HCT116 (cell line): ENCODE measurements at regions not wholly inside any gene's neighbourhood (a gene's known extent, or its start where the extent isn't known, plus 50 kb on each side); places are given as distances from the start of the nearest gene placed in this dataset.

ENCODE experiments used
- ATAC-seq: fragments of 200-7000 bp; cut with Tn5 transposase; 2 replicates; pipeline ENCODE4 v1.9.1; 2020; ENCODE audit warnings: mild to moderate bottlenecking, moderate library complexity
- BruUV-seq: library from RNA; stranded (reverse); fragments of 400-500 nt; replicated peaks from 2 replicates; lab custom pipeline; 2021; lab: Mats Ljungman, UMichigan
- CTCF ChIA-PET: fragments of 300-600 bp; sonication (Branson Sonifier 250); formaldehyde crosslinking; loops from one replicate; lab custom pipeline; 2021; ENCODE audit warnings: antibody characterized with exemption; lab: Charles Lee
- POLR2A ChIA-PET: fragments of 300-600, 350-600 bp; sonication (Branson Sonifier 250); formaldehyde crosslinking; loops from one replicate; lab custom pipeline; 2021; ENCODE audit warnings: antibody characterized with exemption; lab: Charles Lee
- RAD21 ChIA-PET, 2 experiments: fragments of 300-600 bp; sonication (Branson Sonifier 250); formaldehyde crosslinking; loops; one replicate each; lab custom pipeline; 2023; ENCODE audit warnings: low total read pairs in 2 of 2; ENCODE audit not compliant: uncharacterized antibody in 2 of 2, unreplicated experiment in 2 of 2, low non-redundant PET in 1 of 2; lab: Charles Lee
- DNase-seq: peaks from one replicate; pipeline ENCODE4 v3.0.0-alpha.2; 2010; ENCODE audit warnings: low read depth, low spot score
- H2AFZ ChIP-seq: fragments of 200-600 bp; shearing (Covaris generic), sonication (generic); 2 replicates; pipeline ENCODE4 v1.6.1; 2017; ENCODE audit warnings: low read depth, mixed run types, mixed read lengths, antibody characterized with exemption, low read length; ENCODE audit not compliant: poor library complexity, severe bottlenecking
- H3K27ac ChIP-seq: 2 replicates; pipeline ENCODE4 v1.5.1; 2012; ENCODE audit warnings: low read depth, low read length
- H3K27me3 ChIP-seq: fragments of 200-600 bp; sonication (generic); 2 replicates; pipeline ENCODE4 v1.6.1; 2016; ENCODE audit warnings: mixed run types, low read length, mixed read lengths; ENCODE audit not compliant: insufficient read depth
- H3K36me3 ChIP-seq, 2 experiments: fragments of 200-500 bp in 1 of 2; fragments of 200-600 bp in 1 of 2; sonication (Bioruptor generic) in 1 of 2; sonication (generic) in 1 of 2; 2 replicates each; pipeline versions ENCODE4 v1.5.1 to v1.6.1; 2014 to 2016; ENCODE audit warnings: low read length in 2 of 2, inconsistent platforms in 1 of 2, mixed read lengths in 1 of 2, mixed run types in 1 of 2; ENCODE audit not compliant: insufficient read depth in 2 of 2, control insufficient read depth in 1 of 2
- H3K4me1 ChIP-seq, 2 experiments: fragments of 200-600 bp in 1 of 2; sonication (generic) in 1 of 2; 2 replicates each; pipeline versions ENCODE4 v1.5.1 to v1.6.1; 2012 to 2017; ENCODE audit warnings: low read length in 2 of 2, inconsistent platforms in 1 of 2, mild to moderate bottlenecking in 1 of 2, mixed read lengths in 1 of 2, mixed run types in 1 of 2, moderate library complexity in 1 of 2; ENCODE audit not compliant: insufficient read depth in 2 of 2, control insufficient read depth in 1 of 2
- H3K4me2 ChIP-seq: fragments of 200-600 bp; sonication (generic); 2 replicates; pipeline ENCODE4 v1.6.1; 2017; ENCODE audit warnings: mixed run types, low read length, mixed read lengths
- H3K4me3 ChIP-seq, 2 experiments: fragments of 200-600 bp in 1 of 2; sonication (generic) in 1 of 2; replicated peaks in 1 of 2; 2 replicates each; pipeline ENCODE4 v1.5.1; 2011 to 2016; ENCODE audit warnings: low read length in 2 of 2, control low read depth in 1 of 2, low read depth in 1 of 2, mild to moderate bottlenecking in 1 of 2, mixed read lengths in 1 of 2, mixed run types in 1 of 2
- H3K79me2 ChIP-seq: fragments of 200-600 bp; sonication (generic); 2 replicates; pipeline ENCODE4 v1.6.1; 2017; ENCODE audit warnings: mild to moderate bottlenecking, mixed run types, low read length, moderate library complexity, mixed read lengths; ENCODE audit not compliant: insufficient read depth
- H3K9ac ChIP-seq: fragments of 200-600 bp; sonication (generic); 2 replicates; pipeline ENCODE4 v1.6.1; 2016; ENCODE audit warnings: low read length, mixed read lengths
- H3K9me2 ChIP-seq: fragments of 200-600 bp; sonication (generic), shearing (Covaris generic); 2 replicates; pipeline ENCODE4 v1.6.1; 2017; ENCODE audit warnings: mixed run types, mild to moderate bottlenecking, moderate library complexity; ENCODE audit not compliant: insufficient read depth
- H3K9me3 ChIP-seq, 2 experiments: fragments of 200-500 bp in 1 of 2; fragments of 200-600 bp in 1 of 2; sonication (Bioruptor generic) in 1 of 2; sonication (generic) in 1 of 2; 2 replicates each; pipeline ENCODE4 v1.6.1; 2014 to 2017; ENCODE audit warnings: low read length in 2 of 2, mixed read lengths in 2 of 2, inconsistent platforms in 1 of 2, low read depth in 1 of 2, mild to moderate bottlenecking in 1 of 2, mixed run types in 1 of 2, moderate library complexity in 1 of 2; ENCODE audit not compliant: control insufficient read depth in 1 of 2, insufficient read depth in 1 of 2
- H4K20me1 ChIP-seq: fragments of 200-600 bp; sonication (generic), shearing (Covaris generic); 2 replicates; pipeline ENCODE4 v1.6.1; 2017; ENCODE audit warnings: mixed run types, mild to moderate bottlenecking, moderate library complexity; ENCODE audit not compliant: insufficient read depth
- ATF3 ChIP-seq: IDR thresholded peaks from 2 replicates; pipeline ENCODE4 v1.6.1; 2012
- CEBPB ChIP-seq: IDR thresholded peaks from 2 replicates; pipeline ENCODE4 v1.6.1; 2012; ENCODE audit warnings: low read depth
- CTCF ChIP-seq, 3 experiments: fragments of 200-600 bp in 1 of 3; sonication (generic) in 1 of 3; IDR thresholded peaks in 2 of 3; conservative IDR thresholded peaks in 1 of 3; 2 replicates each; pipeline ENCODE4 v1.5.1; 2012 to 2017; ENCODE audit warnings: low read depth in 2 of 3, low read length in 2 of 3, antibody characterized with exemption in 1 of 3, borderline replicate concordance in 1 of 3, control low read depth in 1 of 3, mild to moderate bottlenecking in 1 of 3, mixed read lengths in 1 of 3, mixed run types in 1 of 3, moderate library complexity in 1 of 3; ENCODE audit not compliant: insufficient read depth in 1 of 3
- EGR1 ChIP-seq: IDR thresholded peaks from 2 replicates; pipeline ENCODE4 v1.6.1; 2012; ENCODE audit warnings: low read depth
- ELF1 ChIP-seq: IDR thresholded peaks from 2 replicates; pipeline ENCODE4 v1.6.1; 2012; ENCODE audit warnings: low read depth, borderline replicate concordance
- FOSL1 ChIP-seq: IDR thresholded peaks from 2 replicates; pipeline ENCODE4 v1.6.1; 2012; ENCODE audit warnings: low read depth
- JUND ChIP-seq: IDR thresholded peaks from 2 replicates; pipeline ENCODE4 v1.6.1; 2012
- MAX ChIP-seq: IDR thresholded peaks from 2 replicates; pipeline ENCODE4 v1.6.1; 2012
- POLR2A ChIP-seq: IDR thresholded peaks from 2 replicates; pipeline ENCODE4 v1.7.0; 2011; ENCODE audit warnings: borderline replicate concordance; ENCODE audit not compliant: insufficient read depth, insufficient read length; ENCODE audit errors: extremely low read depth
- SP1 ChIP-seq: IDR thresholded peaks from 2 replicates; pipeline ENCODE4 v1.6.1; 2012; ENCODE audit warnings: low read depth
- ZBTB33 ChIP-seq: IDR thresholded peaks from 2 replicates; pipeline ENCODE4 v1.6.1; 2011; ENCODE audit warnings: mild to moderate bottlenecking, low read length, moderate library complexity; ENCODE audit not compliant: insufficient replicate concordance; ENCODE audit errors: extremely low read depth
- ZNF274 ChIP-seq: fragments of 200-500 bp; sonication (Bioruptor generic); IDR thresholded peaks from 2 replicates; pipeline ENCODE4 v1.6.1; 2014; ENCODE audit warnings: mild to moderate bottlenecking, low read depth, low read length, inconsistent platforms
- intact Hi-C: fragments of 100-400 bp; cut with micrococcal nuclease; formaldehyde crosslinking; loops from 2 replicates; pipeline ENCODE4 v1.10.0; 2022

- no peaks in the 10 kb centered on the region for H3K9me2 ChIP-seq
- H3K9ac ChIP-seq = no peak overlapping the region
- no peak overlapping the region for H3K4me2 ChIP-seq
- peaks cover 0 to 7% of the 10 kb centered on the region in 2 experiments; a peak in 1 of 4 replicates for H3K4me1 ChIP-seq
- RAD21 ChIA-PET = no interaction called here
- H3K9me3 ChIP-seq = no peaks in the 10 kb centered on the region
- no peak overlapping the region for H3K27ac ChIP-seq
- H3K36me3 ChIP-seq = no peaks in the 10 kb centered on the region
- no peaks in the 10 kb centered on the region for H3K27me3 ChIP-seq
- intact Hi-C loops = no loop called here
- BruUV-seq = no TSS peak
- no peaks in the 10 kb centered on the region for H3K79me2 ChIP-seq
- no peak overlapping the region for H2AFZ ChIP-seq
- TF ChIP-seq CTCF (IDR thresholded peaks at IDR 0.05 in 2 of 3, conservative IDR thresholded peaks at IDR 0.05 in 1 of 3; ENCODE audit: borderline replicate concordance in 1 of 3, insufficient read depth in 1 of 3, low read depth in 2 of 3, low read length in 2 of 3) (no peak), MAX (no peak), EGR1 (no peak), ZNF274 (no peak), FOSL1 (no peak), JUND (no peak), ELF1 (no peak), ATF3 (no peak), SP1 (no peak), CEBPB (no peak), POLR2A (no peak), ZBTB33 (no peak)
- DNase-seq (no peak), ATAC-seq (no peak)
- CTCF ChIA-PET = no interaction called here
- H3K4me3 ChIP-seq = no peak overlapping the region
- POLR2A ChIA-PET = interaction anchor here (0.5 kb wide), 1 partner anchor 77 kb away, joined by 3 read pairs; no protein-coding TSS in a partner anchor
- H4K20me1 ChIP-seq = no peaks in the 10 kb centered on the region
Measured at GRCh38 chr18:23354625-23355024, 98.5 kb upstream of the RIOK3 start.
